ENCODE measurements at regions not wholly inside any gene's neighbourhood (a gene's known extent, or its start where the extent isn't known, plus 50 kb on each side); places are given as distances from the start of the nearest gene placed in this dataset.

- TF ChIP-seq, protein P1, sequence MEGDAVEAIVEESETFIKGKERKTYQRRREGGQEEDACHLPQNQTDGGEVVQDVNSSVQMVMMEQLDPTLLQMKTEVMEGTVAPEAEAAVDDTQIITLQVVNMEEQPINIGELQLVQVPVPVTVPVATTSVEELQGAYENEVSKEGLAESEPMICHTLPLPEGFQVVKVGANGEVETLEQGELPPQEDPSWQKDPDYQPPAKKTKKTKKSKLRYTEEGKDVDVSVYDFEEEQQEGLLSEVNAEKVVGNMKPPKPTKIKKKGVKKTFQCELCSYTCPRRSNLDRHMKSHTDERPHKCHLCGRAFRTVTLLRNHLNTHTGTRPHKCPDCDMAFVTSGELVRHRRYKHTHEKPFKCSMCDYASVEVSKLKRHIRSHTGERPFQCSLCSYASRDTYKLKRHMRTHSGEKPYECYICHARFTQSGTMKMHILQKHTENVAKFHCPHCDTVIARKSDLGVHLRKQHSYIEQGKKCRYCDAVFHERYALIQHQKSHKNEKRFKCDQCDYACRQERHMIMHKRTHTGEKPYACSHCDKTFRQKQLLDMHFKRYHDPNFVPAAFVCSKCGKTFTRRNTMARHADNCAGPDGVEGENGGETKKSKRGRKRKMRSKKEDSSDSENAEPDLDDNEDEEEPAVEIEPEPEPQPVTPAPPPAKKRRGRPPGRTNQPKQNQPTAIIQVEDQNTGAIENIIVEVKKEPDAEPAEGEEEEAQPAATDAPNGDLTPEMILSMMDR (IDR thresholded peaks at IDR 0.05), result no peak
- TF ChIP-seq EZH2phosphoT487 (IDR thresholded peaks at IDR 0.05) (no peak), EZH2 (IDR thresholded peaks at IDR 0.05) (no peak)
Measured at GRCh38 chr12:76186131-76186906, 101.8 kb upstream of the NAP1L1 start.
